ENCODE measurements at regions not wholly inside any gene's neighbourhood (a gene's known extent, or its start where the extent isn't known, plus 50 kb on each side); places are given as distances from the start of the nearest gene placed in this dataset.

GRCh38 chr7:110607050-110607857 lies 483.7 kb upstream of the LRRN3 start:
- no peak for DNase-seq

- DNase-seq: no peak
Observed at GRCh38 chr7:110609336-110609735, 481.6 kb upstream of the LRRN3 start.

- DNase-seq: no peak
Observed at GRCh38 chr7:110612680-110613079, 478.2 kb upstream of the LRRN3 start.

Measured in NCI-H510A treated with DMSO at 0.1 percent for 48 hours (cell line).